ENCODE measurements at regions not wholly inside any gene's neighbourhood (a gene's known extent, or its start where the extent isn't known, plus 50 kb on each side); places are given as distances from the start of the nearest gene placed in this dataset.
A peak's percentile ranks its signal among the peaks of the same experiment; 100 is the strongest.
"Not testable (repeated sequence)": the region's sequence is repeated elsewhere in the genome, so short reads cannot be mapped to it uniquely, and the experiment has no call there.

DNA sequence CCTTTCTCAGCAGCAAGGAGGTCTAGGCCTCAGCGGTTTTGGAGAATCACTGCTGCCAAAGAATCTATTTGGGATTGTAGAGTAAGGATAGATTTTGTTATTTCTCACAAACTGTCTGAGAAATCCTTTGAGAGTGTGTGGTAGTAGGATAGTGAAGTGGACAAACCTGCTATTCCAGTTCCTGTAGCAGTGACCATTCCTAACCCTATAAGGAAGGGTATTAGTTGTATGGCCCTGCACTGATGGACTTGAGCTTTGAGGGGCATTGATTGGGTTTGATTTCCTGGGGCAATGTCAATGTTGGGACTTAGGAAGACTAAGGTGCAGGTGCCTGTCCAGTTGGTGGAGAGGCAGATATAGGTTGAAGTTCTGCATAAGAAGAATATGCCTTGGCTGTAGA, 93.6 kb upstream of the TERB2 start:
- not testable (repeated sequence) for H3K9me3 Mint-ChIP-seq, H3K27ac Mint-ChIP-seq, H3K4me1 Mint-ChIP-seq, H3K36me3 Mint-ChIP-seq, H3K4me3 Mint-ChIP-seq, DNase-seq, H3K27me3 Mint-ChIP-seq

- peaks cover 11% of the 10 kb centered on the region for H3K27me3 Mint-ChIP-seq
- H3K4me1 Mint-ChIP-seq, H3K4me3 Mint-ChIP-seq, DNase-seq, H3K27ac Mint-ChIP-seq, H3K36me3 Mint-ChIP-seq: not testable (repeated sequence)
- H3K9me3 Mint-ChIP-seq: peaks cover 14% of the 10 kb centered on the region
Measured at GRCh38 chr15:44868100-44868499, 88.4 kb upstream of the TERB2 start.

- not testable (repeated sequence) for DNase-seq, H3K4me1 Mint-ChIP-seq, H3K36me3 Mint-ChIP-seq, H3K27ac Mint-ChIP-seq, H3K4me3 Mint-ChIP-seq
- peaks cover 18% of the 10 kb centered on the region for H3K9me3 Mint-ChIP-seq
- peaks cover 11% of the 10 kb centered on the region for H3K27me3 Mint-ChIP-seq
Measured at GRCh38 chr15:44870125-44870524, 86.4 kb upstream of the TERB2 start.

DNA sequence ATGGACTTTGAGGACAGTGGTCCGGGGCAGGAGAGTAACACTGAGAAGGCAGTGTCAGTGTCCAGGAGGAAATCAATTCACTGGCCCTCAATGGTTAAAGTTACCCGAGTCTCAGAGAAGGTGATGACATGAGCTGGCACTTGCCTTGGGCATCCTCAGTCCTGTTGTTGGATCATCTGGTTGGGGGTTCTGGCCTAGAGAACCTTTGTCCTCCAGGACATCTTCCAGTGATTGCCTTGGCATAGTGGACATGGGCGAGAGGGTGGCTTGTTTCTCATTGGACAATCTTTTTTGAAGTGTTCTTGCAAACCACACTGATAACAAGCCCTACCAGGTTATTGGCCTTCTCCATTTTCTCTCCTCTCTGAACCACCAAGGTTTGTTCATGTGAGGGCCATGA, 83.4 kb upstream of the TERB2 start:
- Mint-ChIP-seq H3K4me3 (no peak overlapping the region), H3K36me3 (peaks cover 5% of the 10 kb centered on the region), H3K27me3 (peaks cover 7% of the 10 kb centered on the region), H3K9me3 (peaks cover 29% of the 10 kb centered on the region), H3K27ac (no peak overlapping the region), H3K4me1 (no peaks in the 10 kb centered on the region)
- no peak for DNase-seq

- H3K36me3 Mint-ChIP-seq: peaks cover 7% of the 10 kb centered on the region
- peaks cover 17% of the 10 kb centered on the region for H3K9me3 Mint-ChIP-seq
- no peak overlapping the region for H3K4me3 Mint-ChIP-seq
- no peaks in the 10 kb centered on the region for H3K27me3 Mint-ChIP-seq
- no peak for DNase-seq
- H3K4me1 Mint-ChIP-seq: peaks cover 17% of the 10 kb centered on the region
- no peak overlapping the region for H3K27ac Mint-ChIP-seq
Measured at GRCh38 chr15:44879066-44879465, 77.4 kb upstream of the TERB2 start.

GRCh38 chr15:44882499-44882968, 74.0 kb upstream of the TERB2 start:
- H3K4me3 Mint-ChIP-seq: no peak overlapping the region
- DNase-seq: peak; percentile 34
- peaks cover 17% of the 10 kb centered on the region for H3K4me1 Mint-ChIP-seq
- peak overlapping the region; percentile 38 for H3K27ac Mint-ChIP-seq
- no peaks in the 10 kb centered on the region for H3K27me3 Mint-ChIP-seq
- peaks cover 2% of the 10 kb centered on the region for H3K36me3 Mint-ChIP-seq
- H3K9me3 Mint-ChIP-seq: peaks cover 2% of the 10 kb centered on the region

- no peaks in the 10 kb centered on the region for H3K27me3 Mint-ChIP-seq
Measured at GRCh38 chr15:44883199-44883877, 73.1 kb upstream of the TERB2 start.

DNA sequence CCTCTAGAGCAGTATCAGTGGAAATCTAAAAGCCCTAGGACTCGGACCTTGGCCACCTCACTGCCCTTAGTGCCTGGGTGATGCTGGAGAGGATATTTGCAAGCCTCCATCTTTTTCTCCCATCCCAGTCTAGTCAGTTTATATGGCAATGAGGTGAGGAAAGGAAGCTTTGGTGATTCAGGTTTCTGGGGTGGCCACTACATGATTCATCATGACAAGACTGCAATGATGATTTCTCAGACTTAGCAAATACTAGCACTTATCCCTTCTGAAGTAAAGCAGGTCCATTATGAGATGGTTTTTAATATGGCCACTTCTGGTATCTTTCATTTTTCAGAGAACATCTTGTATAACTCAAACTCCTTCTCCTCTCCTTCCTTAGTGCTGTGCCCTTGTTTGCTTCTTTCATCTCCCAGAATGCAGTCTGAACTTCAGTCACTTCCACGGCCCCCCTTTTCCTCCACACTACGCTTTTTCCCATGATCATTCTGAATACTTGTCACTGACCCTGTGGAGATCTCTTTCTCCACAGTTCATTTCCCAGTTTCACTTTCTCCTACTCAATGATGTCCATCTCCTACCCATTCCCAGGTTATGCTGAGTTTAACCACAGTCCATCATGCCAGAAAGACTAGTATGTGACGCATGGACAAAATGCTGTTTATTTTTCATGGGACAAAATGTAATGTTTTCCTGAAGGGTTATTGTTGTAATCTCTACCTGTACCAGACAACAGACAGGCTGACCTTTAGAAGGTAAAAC, 57.4 kb upstream of the TERB2 start:
- not testable (repeated sequence) for H3K4me1 Mint-ChIP-seq

More at GRCh38 chr15:44883199-44883877, 73.1 kb upstream of the TERB2 start:
- Mint-ChIP-seq H3K4me3 (no peak overlapping the region), H3K27ac (peak overlapping the region; percentile 42), H3K4me1 (peaks cover 17% of the 10 kb centered on the region), H3K36me3 (peaks cover 2% of the 10 kb centered on the region), H3K9me3 (peaks cover 1% of the 10 kb centered on the region)
- DNase-seq: no peak

GRCh38 chr15:44899775-44900174, 56.7 kb upstream of the TERB2 start:
- H3K9me3 Mint-ChIP-seq, H3K36me3 Mint-ChIP-seq, H3K27ac Mint-ChIP-seq, H3K4me3 Mint-ChIP-seq, H3K4me1 Mint-ChIP-seq, H3K27me3 Mint-ChIP-seq, DNase-seq: not testable (repeated sequence)

More for the DNA sequence above, 57.4 kb upstream of the TERB2 start:
- not testable (repeated sequence) for H3K27ac Mint-ChIP-seq, H3K27me3 Mint-ChIP-seq, H3K36me3 Mint-ChIP-seq, H3K4me3 Mint-ChIP-seq, H3K9me3 Mint-ChIP-seq, DNase-seq

GRCh38 chr15:44900796-44901195, 55.7 kb upstream of the TERB2 start:
- not testable (repeated sequence) for DNase-seq, H3K27ac Mint-ChIP-seq, H3K9me3 Mint-ChIP-seq, H3K4me1 Mint-ChIP-seq, H3K27me3 Mint-ChIP-seq, H3K4me3 Mint-ChIP-seq, H3K36me3 Mint-ChIP-seq

GRCh38 chr15:44903281-44903680, 53.2 kb upstream of the TERB2 start:
- DNase-seq, H3K4me3 Mint-ChIP-seq, H3K9me3 Mint-ChIP-seq, H3K36me3 Mint-ChIP-seq, H3K27me3 Mint-ChIP-seq, H3K4me1 Mint-ChIP-seq, H3K27ac Mint-ChIP-seq: not testable (repeated sequence)

DNA sequence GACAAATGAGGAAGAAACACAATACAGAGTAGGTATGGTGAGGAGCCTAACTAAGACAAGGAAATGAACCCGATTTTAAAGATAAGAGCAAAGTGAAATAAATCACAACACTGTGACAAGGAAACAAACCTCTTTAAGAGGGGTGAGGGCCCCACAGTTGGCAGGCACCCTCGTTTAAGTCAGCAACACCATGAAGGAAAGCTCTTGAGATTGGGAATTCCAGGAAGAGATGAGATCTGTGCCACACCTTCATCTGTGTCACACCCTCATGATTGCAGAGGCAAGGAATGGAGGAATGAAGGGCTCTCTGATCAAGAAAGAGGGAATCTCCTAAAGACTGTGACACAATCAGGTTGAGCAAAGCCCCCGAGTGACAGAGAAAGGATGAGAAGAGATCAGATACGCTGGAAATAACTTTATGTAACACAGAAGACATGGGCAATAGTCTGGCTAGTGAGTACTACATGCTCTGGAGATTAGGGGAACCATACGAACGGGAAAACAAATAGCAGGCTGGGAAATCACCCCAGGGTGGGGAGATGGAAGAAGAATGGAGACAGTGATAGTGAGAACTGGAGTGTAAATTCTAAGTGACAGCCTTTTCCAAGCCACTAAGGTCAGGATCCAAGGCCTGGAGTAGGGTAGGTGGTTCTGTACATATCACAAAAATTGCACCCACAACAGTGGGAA, 51.7 kb upstream of the TERB2 start:
- not testable (repeated sequence) for DNase-seq, H3K9me3 Mint-ChIP-seq, H3K36me3 Mint-ChIP-seq, H3K27me3 Mint-ChIP-seq, H3K27ac Mint-ChIP-seq, H3K4me3 Mint-ChIP-seq, H3K4me1 Mint-ChIP-seq
